ENCODE measurements at regions not wholly inside any gene's neighbourhood (a gene's known extent, or its start where the extent isn't known, plus 50 kb on each side); places are given as distances from the start of the nearest gene placed in this dataset.

DNA sequence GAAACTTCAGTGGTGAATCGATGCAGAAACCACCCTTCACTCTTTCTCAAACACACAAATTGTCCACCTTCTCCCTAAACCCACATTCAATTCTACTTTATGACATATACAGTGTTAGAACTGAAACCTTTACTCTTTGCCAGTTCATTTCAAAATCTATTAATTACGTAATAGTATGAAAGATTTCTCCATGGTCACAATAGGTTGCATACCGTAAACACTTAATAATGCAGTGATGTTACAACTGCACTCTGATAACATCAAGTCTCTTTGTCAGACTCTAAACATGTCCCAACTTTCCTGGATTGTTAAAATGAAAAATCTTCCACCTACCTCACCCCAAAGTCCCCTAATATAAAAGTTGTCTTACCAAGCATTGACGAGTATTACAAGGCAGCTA lies 111.8 kb upstream of the PROK2 start:
- no peak for TF ChIP-seq POLR2A (IDR thresholded peaks at IDR 0.05)
- TF ChIP-seq, protein P1, sequence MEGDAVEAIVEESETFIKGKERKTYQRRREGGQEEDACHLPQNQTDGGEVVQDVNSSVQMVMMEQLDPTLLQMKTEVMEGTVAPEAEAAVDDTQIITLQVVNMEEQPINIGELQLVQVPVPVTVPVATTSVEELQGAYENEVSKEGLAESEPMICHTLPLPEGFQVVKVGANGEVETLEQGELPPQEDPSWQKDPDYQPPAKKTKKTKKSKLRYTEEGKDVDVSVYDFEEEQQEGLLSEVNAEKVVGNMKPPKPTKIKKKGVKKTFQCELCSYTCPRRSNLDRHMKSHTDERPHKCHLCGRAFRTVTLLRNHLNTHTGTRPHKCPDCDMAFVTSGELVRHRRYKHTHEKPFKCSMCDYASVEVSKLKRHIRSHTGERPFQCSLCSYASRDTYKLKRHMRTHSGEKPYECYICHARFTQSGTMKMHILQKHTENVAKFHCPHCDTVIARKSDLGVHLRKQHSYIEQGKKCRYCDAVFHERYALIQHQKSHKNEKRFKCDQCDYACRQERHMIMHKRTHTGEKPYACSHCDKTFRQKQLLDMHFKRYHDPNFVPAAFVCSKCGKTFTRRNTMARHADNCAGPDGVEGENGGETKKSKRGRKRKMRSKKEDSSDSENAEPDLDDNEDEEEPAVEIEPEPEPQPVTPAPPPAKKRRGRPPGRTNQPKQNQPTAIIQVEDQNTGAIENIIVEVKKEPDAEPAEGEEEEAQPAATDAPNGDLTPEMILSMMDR (IDR thresholded peaks at IDR 0.05): no peak
